ENCODE measurements at regions not wholly inside any gene's neighbourhood (a gene's known extent, or its start where the extent isn't known, plus 50 kb on each side); places are given as distances from the start of the nearest gene placed in this dataset.
"Not testable (repeated sequence)": the region's sequence is repeated elsewhere in the genome, so short reads cannot be mapped to it uniquely, and the experiment has no call there.

DNA sequence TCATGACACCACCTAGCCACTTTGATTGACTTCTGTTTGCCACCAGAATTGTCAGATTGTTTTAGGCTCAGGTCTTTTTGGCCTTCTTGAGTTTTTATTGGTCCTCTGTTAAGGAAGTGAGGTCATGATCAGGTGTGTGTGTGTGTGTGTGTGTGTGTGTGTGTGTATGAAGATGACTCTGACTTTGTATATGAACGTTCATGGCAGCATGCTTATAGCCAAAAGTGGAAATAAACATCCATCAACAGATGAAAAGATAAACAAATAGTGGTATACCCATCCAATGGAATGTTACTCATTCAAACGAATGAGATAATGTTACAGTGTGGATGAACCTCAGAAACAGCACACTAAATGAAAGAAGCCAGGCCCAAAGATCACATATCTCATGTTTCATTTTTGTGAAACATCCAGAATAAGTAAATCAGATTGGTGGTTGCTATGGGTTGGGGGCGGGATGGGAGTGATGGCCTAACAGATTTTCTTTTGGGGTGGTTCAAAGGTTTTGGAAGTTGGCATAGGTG lies 258.6 kb downstream of the KTN1 start:
- TF ChIP-seq TSHZ2 (CRISPR knock-in tag; IDR thresholded peaks at IDR 0.05): no peak
- no peak for TF ChIP-seq ZNF70 (CRISPR knock-in tag; IDR thresholded peaks at IDR 0.05)
- TF ChIP-seq, protein P1, sequence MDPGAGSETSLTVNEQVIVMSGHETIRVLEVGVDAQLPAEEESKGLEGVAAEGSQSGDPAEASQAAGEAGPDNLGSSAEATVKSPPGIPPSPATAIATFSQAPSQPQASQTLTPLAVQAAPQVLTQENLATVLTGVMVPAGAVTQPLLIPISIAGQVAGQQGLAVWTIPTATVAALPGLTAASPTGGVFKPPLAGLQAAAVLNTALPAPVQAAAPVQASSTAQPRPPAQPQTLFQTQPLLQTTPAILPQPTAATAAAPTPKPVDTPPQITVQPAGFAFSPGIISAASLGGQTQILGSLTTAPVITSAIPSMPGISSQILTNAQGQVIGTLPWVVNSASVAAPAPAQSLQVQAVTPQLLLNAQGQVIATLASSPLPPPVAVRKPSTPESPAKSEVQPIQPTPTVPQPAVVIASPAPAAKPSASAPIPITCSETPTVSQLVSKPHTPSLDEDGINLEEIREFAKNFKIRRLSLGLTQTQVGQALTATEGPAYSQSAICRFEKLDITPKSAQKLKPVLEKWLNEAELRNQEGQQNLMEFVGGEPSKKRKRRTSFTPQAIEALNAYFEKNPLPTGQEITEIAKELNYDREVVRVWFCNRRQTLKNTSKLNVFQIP (CRISPR knock-in tag; IDR thresholded peaks at IDR 0.05; ENCODE audit: borderline replicate concordance, low read depth): no peak
- TF ChIP-seq TCF4 (CRISPR knock-in tag; IDR thresholded peaks at IDR 0.05; ENCODE audit: borderline replicate concordance): no peak
- TF ChIP-seq ZC3H10 (CRISPR knock-in tag; IDR thresholded peaks at IDR 0.05): no peak
- TF ChIP-seq ZFP3 (CRISPR knock-in tag; IDR thresholded peaks at IDR 0.05): no peak
- no peak for TF ChIP-seq ISL1 (CRISPR knock-in tag; IDR thresholded peaks at IDR 0.05)
- no peak for TF ChIP-seq ESRRG (CRISPR knock-in tag; IDR thresholded peaks at IDR 0.05)
- TF ChIP-seq ZNF8 (CRISPR knock-in tag; IDR thresholded peaks at IDR 0.05): no peak
- no peak for TF ChIP-seq SNAI2 (CRISPR knock-in tag; IDR thresholded peaks at IDR 0.05)
- no peak for TF ChIP-seq PPARA (CRISPR knock-in tag; IDR thresholded peaks at IDR 0.05; ENCODE audit: borderline replicate concordance)
- TF ChIP-seq CREB5 (CRISPR knock-in tag; IDR thresholded peaks at IDR 0.05; ENCODE audit: low read depth): no peak
- TF ChIP-seq OSR1 (CRISPR knock-in tag; IDR thresholded peaks at IDR 0.05): no peak
- no peak for TF ChIP-seq ZNF565 (CRISPR knock-in tag; conservative IDR thresholded peaks at IDR 0.05; ENCODE audit: low read depth)
- TF ChIP-seq, protein P2, sequence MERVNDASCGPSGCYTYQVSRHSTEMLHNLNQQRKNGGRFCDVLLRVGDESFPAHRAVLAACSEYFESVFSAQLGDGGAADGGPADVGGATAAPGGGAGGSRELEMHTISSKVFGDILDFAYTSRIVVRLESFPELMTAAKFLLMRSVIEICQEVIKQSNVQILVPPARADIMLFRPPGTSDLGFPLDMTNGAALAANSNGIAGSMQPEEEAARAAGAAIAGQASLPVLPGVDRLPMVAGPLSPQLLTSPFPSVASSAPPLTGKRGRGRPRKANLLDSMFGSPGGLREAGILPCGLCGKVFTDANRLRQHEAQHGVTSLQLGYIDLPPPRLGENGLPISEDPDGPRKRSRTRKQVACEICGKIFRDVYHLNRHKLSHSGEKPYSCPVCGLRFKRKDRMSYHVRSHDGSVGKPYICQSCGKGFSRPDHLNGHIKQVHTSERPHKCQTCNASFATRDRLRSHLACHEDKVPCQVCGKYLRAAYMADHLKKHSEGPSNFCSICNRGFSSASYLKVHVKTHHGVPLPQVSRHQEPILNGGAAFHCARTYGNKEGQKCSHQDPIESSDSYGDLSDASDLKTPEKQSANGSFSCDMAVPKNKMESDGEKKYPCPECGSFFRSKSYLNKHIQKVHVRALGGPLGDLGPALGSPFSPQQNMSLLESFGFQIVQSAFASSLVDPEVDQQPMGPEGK (CRISPR knock-in tag; IDR thresholded peaks at IDR 0.05; ENCODE audit: borderline replicate concordance): no peak
- no peak for TF ChIP-seq BACH2 (CRISPR knock-in tag; IDR thresholded peaks at IDR 0.05; ENCODE audit: borderline replicate concordance)
- no peak for TF ChIP-seq TOX (CRISPR knock-in tag; IDR thresholded peaks at IDR 0.05; ENCODE audit: borderline replicate concordance)
- ATAC-seq: no peak

DNA sequence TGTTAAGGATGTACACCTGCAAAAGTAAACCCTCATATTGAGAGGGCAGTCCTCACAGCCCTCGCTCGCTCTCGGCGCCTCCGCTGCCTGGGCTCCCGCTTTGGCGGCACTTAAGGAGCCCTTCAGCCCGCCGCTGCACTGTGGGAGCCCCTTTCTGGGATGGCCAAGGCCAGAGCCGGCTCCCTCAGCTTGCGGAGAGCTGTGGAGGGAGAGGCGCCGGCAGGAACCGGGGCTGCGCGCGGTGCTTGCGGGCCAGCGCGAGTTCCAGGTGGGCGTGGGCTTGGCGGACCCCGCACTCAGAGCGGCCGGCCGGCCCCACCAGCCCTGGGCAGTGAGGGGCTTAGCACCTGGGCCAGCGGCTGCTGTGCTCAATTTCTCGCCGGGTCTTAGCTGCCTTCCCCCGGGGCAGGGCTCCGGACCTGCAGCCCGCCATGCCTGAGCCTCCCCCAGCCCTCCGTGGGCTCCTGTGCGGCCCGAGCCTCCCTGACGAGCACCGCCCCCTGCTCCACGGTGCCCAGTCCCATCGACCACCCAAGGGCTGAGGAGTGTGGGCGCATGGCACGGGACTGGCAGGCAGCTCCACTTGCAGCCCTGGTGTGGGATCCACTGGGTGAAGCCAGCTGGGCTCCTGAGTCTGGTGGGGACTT lies 259.4 kb downstream of the KTN1 start:
- ATAC-seq: not testable (repeated sequence)

DNA sequence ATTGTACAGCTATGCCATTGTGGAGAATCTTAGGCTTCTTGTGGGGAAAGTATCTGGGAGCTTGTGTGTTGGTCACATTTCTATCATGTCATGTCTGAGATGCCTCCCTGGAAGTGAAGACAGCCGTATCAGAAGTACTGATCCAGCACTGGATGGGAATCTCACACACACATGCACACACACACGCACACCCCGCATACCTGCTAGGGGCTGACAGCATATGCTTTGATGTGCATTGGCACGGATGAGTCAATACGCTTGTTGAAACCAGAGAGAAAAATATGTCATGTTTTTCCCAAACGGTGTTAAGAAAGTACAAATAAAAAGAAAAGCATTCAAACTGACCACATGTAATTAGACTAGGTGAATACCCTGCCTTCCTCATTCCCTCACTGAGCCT lies 260.8 kb downstream of the KTN1 start:
- TF ChIP-seq RARB (CRISPR knock-in tag; IDR thresholded peaks at IDR 0.05) (no peak), TOX (CRISPR knock-in tag; IDR thresholded peaks at IDR 0.05; ENCODE audit: borderline replicate concordance) (no peak), BACH2 (CRISPR knock-in tag; IDR thresholded peaks at IDR 0.05; ENCODE audit: borderline replicate concordance) (no peak), TSHZ2 (CRISPR knock-in tag; IDR thresholded peaks at IDR 0.05) (no peak), ARNTL (CRISPR knock-in tag; IDR thresholded peaks at IDR 0.05; ENCODE audit: borderline replicate concordance, low read depth) (no peak), OSR1 (CRISPR knock-in tag; IDR thresholded peaks at IDR 0.05) (no peak), CSDC2 (CRISPR knock-in tag; IDR thresholded peaks at IDR 0.05) (no peak), ZNF565 (CRISPR knock-in tag; conservative IDR thresholded peaks at IDR 0.05; ENCODE audit: low read depth) (no peak), ZFP30 (CRISPR knock-in tag; IDR thresholded peaks at IDR 0.05) (no peak), ESRRG (CRISPR knock-in tag; IDR thresholded peaks at IDR 0.05) (no peak), ZNF8 (CRISPR knock-in tag; IDR thresholded peaks at IDR 0.05) (no peak)
- no peak for ATAC-seq

Data from SK-N-SH treated with all-trans-retinoic acid at 6 μM for 48 hours (cell line).